ENCODE measurements at regions not wholly inside any gene's neighbourhood (a gene's known extent, or its start where the extent isn't known, plus 50 kb on each side); places are given as distances from the start of the nearest gene placed in this dataset.

DNA sequence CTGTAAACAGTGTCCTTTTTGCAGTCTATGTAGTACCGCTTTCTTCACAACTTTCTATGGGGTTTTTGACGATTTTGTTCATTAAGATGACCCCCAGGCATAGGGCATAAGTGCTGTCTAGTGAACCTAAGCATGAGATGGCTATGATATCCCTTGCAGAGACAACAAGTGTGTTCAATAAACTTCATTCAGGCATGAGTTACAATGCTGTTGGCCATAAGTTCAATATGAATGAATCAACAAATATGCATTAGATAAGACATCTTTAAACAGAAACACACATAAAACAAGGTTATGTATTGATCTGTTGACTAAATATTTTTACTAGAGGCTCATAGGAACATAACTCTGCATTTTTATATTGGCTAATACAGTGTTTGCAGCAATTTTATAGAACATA lies 1322.0 kb downstream of the ARAP2 start:
- Histone ChIP-seq H3K27ac (ENCODE audit: low read depth, low read length, severe bottlenecking) (no peak overlapping the region), H3K4me1 (ENCODE audit: control insufficient read depth, insufficient read depth, low read length, poor library complexity, severe bottlenecking) (no peaks in the 10 kb centered on the region), H3K9me3 (ENCODE audit: control insufficient read depth, low read length) (no peaks in the 10 kb centered on the region), H3K36me3 (ENCODE audit: control insufficient read depth, insufficient read depth, low read length) (no peaks in the 10 kb centered on the region), H3K4me3 (ENCODE audit: extremely low read depth, insufficient read depth, low read length, poor library complexity, severe bottlenecking) (no peak overlapping the region)
- WGBS, 2 experiments (ENCODE audit: insufficient coverage in 2 of 2) = 91% methylated on average over 1 of the region's 2 CpGs; no CpG with 5 or more reads in 1 of the 2 experiments

DNA sequence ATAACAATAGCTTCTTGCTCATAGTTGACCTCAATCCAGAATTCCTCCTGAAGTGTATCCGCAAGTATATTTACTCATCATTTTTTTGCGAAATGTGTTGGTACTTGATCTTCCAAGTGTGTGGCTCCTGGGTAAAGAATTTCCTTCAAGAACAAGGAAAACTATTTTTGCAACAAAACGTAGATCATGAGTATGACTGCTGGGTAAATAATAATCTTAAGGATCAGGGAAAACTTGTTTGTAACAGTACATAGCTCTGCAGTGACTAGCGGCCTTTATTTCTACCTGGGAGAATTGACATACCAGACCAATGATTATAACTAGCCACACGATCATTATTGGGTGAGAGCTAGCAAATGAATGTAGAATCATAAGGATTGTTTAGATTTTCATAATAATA lies 1311.7 kb downstream of the ARAP2 start:
- Histone ChIP-seq H3K9me3 (ENCODE audit: control insufficient read depth, low read length) (no peaks in the 10 kb centered on the region), H3K27ac (ENCODE audit: low read depth, low read length, severe bottlenecking) (no peak overlapping the region), H3K4me3 (ENCODE audit: extremely low read depth, insufficient read depth, low read length, poor library complexity, severe bottlenecking) (no peak overlapping the region), H3K36me3 (ENCODE audit: control insufficient read depth, insufficient read depth, low read length) (no peaks in the 10 kb centered on the region), H3K4me1 (ENCODE audit: control insufficient read depth, insufficient read depth, low read length, poor library complexity, severe bottlenecking) (no peaks in the 10 kb centered on the region)
- WGBS, 2 experiments (ENCODE audit: insufficient coverage in 2 of 2) = 83% methylated on average over 1 of the region's 5 CpGs; no CpG with 5 or more reads in 1 of the 2 experiments

DNA sequence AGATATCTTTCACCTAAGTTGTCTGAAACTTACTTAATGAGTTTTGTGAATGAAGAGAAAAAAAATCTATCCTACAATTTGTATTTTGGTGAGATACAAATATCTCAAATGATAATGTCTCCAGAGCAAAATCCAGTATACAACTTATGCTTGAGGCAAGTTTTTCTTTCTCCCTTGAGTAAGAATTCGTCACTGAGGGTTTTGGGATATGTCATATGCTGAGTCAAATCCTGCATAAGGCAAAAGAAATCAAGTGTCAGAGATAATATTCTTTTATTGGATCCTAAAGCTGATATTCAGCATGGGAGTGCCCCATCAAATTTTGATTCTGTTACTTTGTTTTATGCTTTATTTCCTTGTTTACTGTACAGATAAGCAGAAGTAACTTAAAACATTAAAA lies 1308.6 kb downstream of the ARAP2 start:
- WGBS, 2 experiments (ENCODE audit: insufficient coverage in 2 of 2) = no CpG with 5 or more reads among the region's 1 CpG
- Histone ChIP-seq H3K4me3 (ENCODE audit: extremely low read depth, insufficient read depth, low read length, poor library complexity, severe bottlenecking) (no peak overlapping the region), H3K36me3 (ENCODE audit: control insufficient read depth, insufficient read depth, low read length) (no peaks in the 10 kb centered on the region), H3K27ac (ENCODE audit: low read depth, low read length, severe bottlenecking) (no peak overlapping the region), H3K4me1 (ENCODE audit: control insufficient read depth, insufficient read depth, low read length, poor library complexity, severe bottlenecking) (no peaks in the 10 kb centered on the region), H3K9me3 (ENCODE audit: control insufficient read depth, low read length) (no peaks in the 10 kb centered on the region)

DNA sequence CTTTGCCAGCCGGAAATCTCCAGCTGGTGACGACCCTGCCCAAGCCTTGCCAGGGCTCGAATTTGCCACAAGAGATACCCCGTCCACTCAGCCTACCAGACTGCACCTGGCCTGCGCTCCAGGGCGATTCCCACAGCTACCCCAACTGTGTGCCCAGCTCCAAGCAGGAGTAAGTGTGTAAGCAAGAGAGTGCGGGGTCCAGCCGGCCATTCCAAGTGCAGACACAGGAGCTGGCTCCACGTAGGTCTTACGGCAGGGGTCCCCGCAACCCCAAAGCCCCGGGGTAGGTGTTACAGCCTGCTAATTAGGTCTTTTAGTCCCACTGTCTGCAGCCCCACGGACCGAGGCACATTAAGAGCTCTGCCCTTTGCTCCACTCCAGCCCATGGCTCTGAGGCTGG lies 1305.2 kb downstream of the ARAP2 start:
- Histone ChIP-seq H3K36me3 (ENCODE audit: control insufficient read depth, insufficient read depth, low read length) (no peaks in the 10 kb centered on the region), H3K4me1 (ENCODE audit: control insufficient read depth, insufficient read depth, low read length, poor library complexity, severe bottlenecking) (no peaks in the 10 kb centered on the region), H3K9me3 (ENCODE audit: control insufficient read depth, low read length) (no peaks in the 10 kb centered on the region), H3K27ac (ENCODE audit: low read depth, low read length, severe bottlenecking) (no peak overlapping the region), H3K4me3 (ENCODE audit: extremely low read depth, insufficient read depth, low read length, poor library complexity, severe bottlenecking) (no peak overlapping the region)
- 95% methylated on average over 8 to 10 of the region's 14 CpGs for WGBS, 2 experiments (ENCODE audit: insufficient coverage in 2 of 2)

DNA sequence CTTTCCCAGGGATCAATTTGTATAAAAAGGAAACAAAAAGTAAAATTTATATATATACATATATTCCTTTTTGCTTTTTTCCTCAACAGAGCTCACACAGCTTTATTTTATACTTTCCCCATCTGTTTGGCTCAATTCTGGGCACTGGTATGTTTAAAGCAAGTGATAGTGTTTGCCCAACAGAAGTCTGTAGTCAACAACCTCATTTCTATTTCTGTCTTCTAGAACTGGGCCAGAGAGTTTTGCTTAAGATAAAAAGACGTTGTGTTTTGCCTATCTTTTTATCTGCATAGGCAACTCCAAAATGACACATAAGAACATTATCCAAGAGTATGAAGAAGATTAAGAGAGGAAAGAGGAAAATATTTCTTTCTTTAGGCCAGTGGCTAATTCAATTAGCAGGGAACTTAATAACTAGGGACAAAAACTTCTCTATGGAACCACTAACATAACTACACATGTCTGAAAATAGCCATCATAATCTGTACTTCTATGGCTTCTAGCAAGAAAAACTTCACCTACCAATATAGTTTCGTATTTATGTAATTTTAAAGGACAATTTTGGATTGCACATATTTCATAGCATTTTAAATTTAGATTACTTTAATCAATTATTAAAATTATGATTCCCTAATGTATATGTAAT lies 1300.5 kb downstream of the ARAP2 start:
- Histone ChIP-seq H3K36me3 (ENCODE audit: control insufficient read depth, insufficient read depth, low read length) (no peaks in the 10 kb centered on the region), H3K4me1 (ENCODE audit: control insufficient read depth, insufficient read depth, low read length, poor library complexity, severe bottlenecking) (no peaks in the 10 kb centered on the region), H3K9me3 (ENCODE audit: control insufficient read depth, low read length) (no peaks in the 10 kb centered on the region), H3K4me3 (ENCODE audit: extremely low read depth, insufficient read depth, low read length, poor library complexity, severe bottlenecking) (no peak overlapping the region), H3K27ac (ENCODE audit: low read depth, low read length, severe bottlenecking) (no peak overlapping the region)
- WGBS, 2 experiments (ENCODE audit: insufficient coverage in 2 of 2) = no CpG with 5 or more reads among the region's 2 CpGs

DNA sequence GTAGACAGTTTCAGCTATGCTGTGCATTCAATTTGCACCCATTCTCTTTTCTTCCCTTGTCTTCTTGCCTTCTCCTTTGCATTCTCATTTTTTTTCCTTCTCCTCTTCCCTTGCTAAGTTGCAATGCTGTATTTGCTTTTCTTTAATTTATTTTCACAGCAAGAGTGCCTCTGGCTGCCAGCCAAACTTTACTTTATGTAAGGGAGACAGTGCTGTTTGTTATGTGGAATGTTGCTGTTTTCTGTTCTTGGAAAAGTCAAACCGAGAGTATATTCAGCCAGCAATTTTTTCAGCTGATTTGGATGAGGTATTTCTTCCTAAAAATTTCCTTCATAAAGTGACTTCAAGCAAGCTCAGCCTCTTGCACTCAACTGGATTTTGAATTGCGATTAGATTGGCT lies 1293.4 kb downstream of the ARAP2 start:
- H3K4me1 ChIP-seq (ENCODE audit: control insufficient read depth, insufficient read depth, low read length, poor library complexity, severe bottlenecking) = no peaks in the 10 kb centered on the region
- no peaks in the 10 kb centered on the region for H3K9me3 ChIP-seq (ENCODE audit: control insufficient read depth, low read length)
- H3K4me3 ChIP-seq (ENCODE audit: extremely low read depth, insufficient read depth, low read length, poor library complexity, severe bottlenecking) = no peak overlapping the region
- H3K27ac ChIP-seq (ENCODE audit: low read depth, low read length, severe bottlenecking) = no peak overlapping the region
- H3K36me3 ChIP-seq (ENCODE audit: control insufficient read depth, insufficient read depth, low read length) = no peaks in the 10 kb centered on the region
- WGBS, 2 experiments (ENCODE audit: insufficient coverage in 2 of 2) = no CpG with 5 or more reads among the region's 2 CpGs

DNA sequence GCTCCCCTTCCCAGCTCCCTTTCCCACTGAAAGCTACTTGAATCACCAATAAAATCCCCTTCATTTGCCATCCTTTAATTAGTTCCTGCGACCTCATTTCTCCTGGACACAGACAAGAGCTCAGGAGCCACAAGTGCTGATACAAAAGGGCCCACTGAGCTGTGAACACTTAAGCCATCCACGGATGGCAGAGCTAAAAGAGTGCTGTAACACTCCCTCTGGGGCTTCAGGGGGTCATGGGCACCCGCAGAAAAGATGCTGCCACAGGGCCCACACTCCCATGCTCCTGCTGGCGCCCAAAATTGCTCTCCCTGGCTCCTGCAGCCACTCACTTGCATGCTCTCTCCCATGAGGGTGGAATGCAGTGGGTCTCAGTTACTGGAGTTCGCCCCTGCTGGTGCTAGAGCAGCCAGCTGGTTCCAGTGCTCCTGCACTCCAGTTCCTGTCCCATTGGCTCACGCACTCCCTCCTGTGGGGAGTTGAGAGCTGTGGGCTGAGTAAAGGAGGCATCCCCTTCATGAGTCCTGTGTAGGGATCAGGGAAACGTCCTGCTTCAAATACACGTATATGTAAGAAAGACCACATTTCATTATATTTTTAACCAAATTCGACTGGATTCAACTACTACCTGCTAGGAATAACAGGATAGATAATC lies 1291.0 kb downstream of the ARAP2 start:
- Histone ChIP-seq H3K4me1 (ENCODE audit: control insufficient read depth, insufficient read depth, low read length, poor library complexity, severe bottlenecking) (no peaks in the 10 kb centered on the region), H3K9me3 (ENCODE audit: control insufficient read depth, low read length) (no peaks in the 10 kb centered on the region), H3K36me3 (ENCODE audit: control insufficient read depth, insufficient read depth, low read length) (no peaks in the 10 kb centered on the region), H3K27ac (ENCODE audit: low read depth, low read length, severe bottlenecking) (no peak overlapping the region), H3K4me3 (ENCODE audit: extremely low read depth, insufficient read depth, low read length, poor library complexity, severe bottlenecking) (no peak overlapping the region)
- WGBS, 2 experiments (ENCODE audit: insufficient coverage in 2 of 2) = 88 to 90% methylated on average over 2 to 3 of the region's 9 CpGs

DNA sequence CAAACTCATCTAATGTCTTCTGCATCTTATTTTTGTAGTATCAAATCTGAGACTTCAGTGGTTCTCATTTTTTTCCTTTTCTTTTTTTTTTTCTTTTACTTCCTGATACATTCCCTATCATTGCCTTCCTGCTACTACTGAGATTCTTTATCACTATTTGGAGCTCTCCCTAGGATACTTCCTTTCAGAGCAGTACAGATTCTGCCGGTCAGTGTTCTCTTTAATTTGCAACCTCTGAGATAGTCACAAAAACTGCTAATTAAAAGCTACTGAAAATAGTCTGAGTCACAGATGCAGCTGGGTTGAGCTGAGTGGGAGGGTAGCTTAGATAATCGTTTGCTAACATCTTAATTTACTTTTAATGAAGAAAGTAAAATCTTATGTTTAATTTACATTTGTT lies 1279.7 kb downstream of the ARAP2 start:
- WGBS, 2 experiments (ENCODE audit: insufficient coverage in 2 of 2) = 0% methylated on average over 1 of the region's 2 CpGs; no CpG with 5 or more reads in 1 of the 2 experiments

DNA sequence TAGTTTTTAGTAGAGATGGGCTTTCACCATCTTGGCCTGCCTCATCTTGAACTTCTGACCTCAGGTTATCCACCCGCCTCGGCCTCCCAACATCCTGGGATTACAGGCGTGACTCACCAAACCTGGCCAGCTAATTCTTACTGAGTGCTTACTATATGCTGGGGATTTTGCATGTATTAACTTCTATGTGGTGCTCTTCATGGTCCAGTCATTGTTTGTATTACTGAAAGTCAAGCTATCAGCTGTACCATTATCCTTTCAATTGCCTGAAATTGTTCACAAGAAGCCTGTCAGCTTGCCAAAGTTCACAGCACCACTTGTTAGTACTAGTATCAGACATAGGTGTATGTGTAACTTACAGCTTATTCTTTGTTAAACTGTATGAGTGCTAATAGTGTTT lies 1272.1 kb downstream of the ARAP2 start:
- no peak overlapping the region for H3K4me3 ChIP-seq (ENCODE audit: extremely low read depth, insufficient read depth, low read length, poor library complexity, severe bottlenecking)
- 100% methylated on average over 3 of the region's 3 CpGs for WGBS, 2 experiments (ENCODE audit: insufficient coverage in 2 of 2)
- H3K36me3 ChIP-seq (ENCODE audit: control insufficient read depth, insufficient read depth, low read length) = no peaks in the 10 kb centered on the region
- H3K4me1 ChIP-seq (ENCODE audit: control insufficient read depth, insufficient read depth, low read length, poor library complexity, severe bottlenecking) = no peaks in the 10 kb centered on the region
- no peak overlapping the region for H3K27ac ChIP-seq (ENCODE audit: low read depth, low read length, severe bottlenecking)
- no peaks in the 10 kb centered on the region for H3K9me3 ChIP-seq (ENCODE audit: control insufficient read depth, low read length)

More for the DNA sequence above, 1279.7 kb downstream of the ARAP2 start:
- Histone ChIP-seq H3K36me3 (ENCODE audit: control insufficient read depth, insufficient read depth, low read length) (no peaks in the 10 kb centered on the region), H3K4me3 (ENCODE audit: extremely low read depth, insufficient read depth, low read length, poor library complexity, severe bottlenecking) (no peak overlapping the region), H3K9me3 (ENCODE audit: control insufficient read depth, low read length) (no peaks in the 10 kb centered on the region), H3K27ac (ENCODE audit: low read depth, low read length, severe bottlenecking) (no peak overlapping the region), H3K4me1 (ENCODE audit: control insufficient read depth, insufficient read depth, low read length, poor library complexity, severe bottlenecking) (no peaks in the 10 kb centered on the region)

DNA sequence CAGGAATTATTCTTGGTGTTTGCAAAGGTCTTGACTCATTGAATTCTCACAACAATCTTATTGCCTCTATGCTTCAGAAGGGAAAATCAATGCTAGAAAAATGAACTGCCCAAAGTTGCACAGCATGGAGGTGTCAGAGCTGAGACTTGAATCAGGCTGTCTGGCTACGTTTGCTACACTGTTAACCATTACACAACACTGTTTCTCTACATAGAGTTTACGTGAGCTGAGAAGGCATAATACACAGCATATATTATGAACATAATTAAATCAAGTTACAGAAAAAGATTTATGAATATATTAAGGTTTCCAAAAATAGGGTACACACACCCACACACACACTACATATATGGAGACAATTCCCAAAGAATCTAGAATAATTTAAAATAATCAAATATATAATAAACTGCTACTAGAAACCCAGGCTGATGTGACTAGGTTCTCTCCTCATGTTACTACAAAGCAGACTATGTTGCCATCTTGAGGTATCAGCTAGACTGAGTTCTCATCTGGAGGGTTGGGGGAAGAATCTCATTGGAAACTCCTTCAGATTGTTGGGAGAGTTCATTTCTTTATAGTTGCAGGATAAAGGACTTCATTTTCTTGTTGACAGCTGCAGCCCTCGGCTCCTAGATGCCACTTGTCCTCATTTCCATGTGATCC lies 1270.5 kb downstream of the ARAP2 start:
- 100% methylated on average over 1 of the region's 3 CpGs; no CpG with 5 or more reads in 1 of the 2 experiments for WGBS, 2 experiments (ENCODE audit: insufficient coverage in 2 of 2)
- H3K27ac ChIP-seq (ENCODE audit: low read depth, low read length, severe bottlenecking) = no peak overlapping the region
- no peaks in the 10 kb centered on the region for H3K9me3 ChIP-seq (ENCODE audit: control insufficient read depth, low read length)

DNA sequence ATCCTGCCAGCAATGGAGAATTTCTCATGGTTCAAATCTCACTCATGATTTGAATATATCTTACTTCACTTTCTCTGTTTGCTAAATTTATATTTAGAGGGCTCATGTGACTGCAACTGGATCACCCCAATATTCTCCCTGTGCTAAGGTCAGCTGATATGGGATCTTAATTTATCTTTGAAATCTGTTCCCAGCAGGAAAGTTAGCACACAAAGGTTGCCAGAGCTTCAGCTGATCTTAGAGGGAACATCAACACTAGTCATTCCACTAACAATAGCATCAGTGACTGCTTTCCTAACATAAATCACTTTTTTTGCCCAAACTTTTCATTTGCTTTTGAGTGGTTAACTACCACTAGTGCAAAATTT lies 1270.0 kb downstream of the ARAP2 start:
- H3K4me3 ChIP-seq (ENCODE audit: extremely low read depth, insufficient read depth, low read length, poor library complexity, severe bottlenecking) = no peak overlapping the region
- no peaks in the 10 kb centered on the region for H3K4me1 ChIP-seq (ENCODE audit: control insufficient read depth, insufficient read depth, low read length, poor library complexity, severe bottlenecking)
- no peaks in the 10 kb centered on the region for H3K36me3 ChIP-seq (ENCODE audit: control insufficient read depth, insufficient read depth, low read length)
- H3K27ac ChIP-seq (ENCODE audit: low read depth, low read length, severe bottlenecking) = no peak overlapping the region
- no peaks in the 10 kb centered on the region for H3K9me3 ChIP-seq (ENCODE audit: control insufficient read depth, low read length)

More for the DNA sequence above, 1270.5 kb downstream of the ARAP2 start:
- no peaks in the 10 kb centered on the region for H3K4me1 ChIP-seq (ENCODE audit: control insufficient read depth, insufficient read depth, low read length, poor library complexity, severe bottlenecking)
- no peak overlapping the region for H3K4me3 ChIP-seq (ENCODE audit: extremely low read depth, insufficient read depth, low read length, poor library complexity, severe bottlenecking)
- H3K36me3 ChIP-seq (ENCODE audit: control insufficient read depth, insufficient read depth, low read length) = no peaks in the 10 kb centered on the region

All from mesodermal cell (in vitro differentiated cells).